DND-41 (cell line): ENCODE measurements at regions not wholly inside any gene's neighbourhood (a gene's known extent, or its start where the extent isn't known, plus 50 kb on each side); places are given as distances from the start of the nearest gene placed in this dataset.

Experiments used
- ATAC-seq: fragments of 200-7000 bp; cut with Tn5 transposase; 3 replicates; pipeline ENCODE4 v1.9.1; 2021; ENCODE audit warnings: low read depth; ENCODE audit not compliant: insufficient read depth
- DNase-seq: peaks from one replicate; pipeline ENCODE4 v3.0.0-alpha.2; 2020
- H2AFZ ChIP-seq: 2 replicates; pipeline ENCODE4 v1.6.0; 2012; ENCODE audit warnings: low read depth, low read length
- H3K27ac ChIP-seq: 2 replicates; pipeline ENCODE4 v1.5.1; 2012; ENCODE audit warnings: low read length, inconsistent platforms
- H3K27me3 ChIP-seq: fragments of 200-600 bp; sonication (generic); 2 replicates; pipeline ENCODE4 v1.6.0; 2012; ENCODE audit warnings: low read length, mild to moderate bottlenecking, inconsistent platforms; ENCODE audit not compliant: insufficient read depth, poor library complexity
- H3K36me3 ChIP-seq: 2 replicates; pipeline ENCODE4 v1.5.1; 2012; ENCODE audit warnings: low read length, inconsistent platforms; ENCODE audit not compliant: insufficient read depth
- H3K4me1 ChIP-seq: 2 replicates; pipeline ENCODE4 v1.5.1; 2012; ENCODE audit warnings: mild to moderate bottlenecking, low read length; ENCODE audit not compliant: insufficient read depth
- H3K4me2 ChIP-seq: 2 replicates; pipeline ENCODE4 v1.6.0; 2012; ENCODE audit warnings: mild to moderate bottlenecking, moderate library complexity, low read length, inconsistent platforms; ENCODE audit not compliant: insufficient read depth
- H3K4me3 ChIP-seq, 2 experiments: fragments of 200-600 bp in 1 of 2; shearing (Covaris generic) in 1 of 2; 2 replicates each; pipeline ENCODE4 v1.5.1; 2012 to 2016; ENCODE audit warnings: inconsistent platforms in 2 of 2, low read length in 2 of 2, mild to moderate bottlenecking in 2 of 2, low read depth in 1 of 2, moderate library complexity in 1 of 2
- H3K79me2 ChIP-seq: 2 replicates; pipeline ENCODE4 v1.6.0; 2012; ENCODE audit warnings: low read length, inconsistent platforms; ENCODE audit not compliant: insufficient read depth
- H3K9ac ChIP-seq: 2 replicates; pipeline ENCODE4 v1.6.0; 2012; ENCODE audit warnings: low read depth, mild to moderate bottlenecking, inconsistent platforms, low read length, moderate library complexity
- H3K9me3 ChIP-seq: 2 replicates; pipeline ENCODE4 v1.5.1; 2012; ENCODE audit warnings: low read length, moderate library complexity, mild to moderate bottlenecking, inconsistent platforms; ENCODE audit not compliant: insufficient read depth, severe bottlenecking
- H4K20me1 ChIP-seq: 2 replicates; pipeline ENCODE4 v1.6.0; 2012; ENCODE audit warnings: low read length; ENCODE audit not compliant: insufficient read depth
- EZH2 ChIP-seq: IDR thresholded peaks from 3 replicates; pipeline ENCODE4 v1.6.1; 2012; ENCODE audit warnings: borderline replicate concordance, low read depth, mild to moderate bottlenecking, moderate library complexity, low read length, inconsistent platforms; ENCODE audit not compliant: severe bottlenecking
- TF ChIP-seq, protein P1 (sequence below): IDR thresholded peaks from 2 replicates; pipeline ENCODE4 v1.5.1; 2012; ENCODE audit warnings: borderline replicate concordance, low read length, moderate library complexity, mild to moderate bottlenecking; ENCODE audit not compliant: poor library complexity, severe bottlenecking; ENCODE audit errors: extremely low read depth

DNA sequence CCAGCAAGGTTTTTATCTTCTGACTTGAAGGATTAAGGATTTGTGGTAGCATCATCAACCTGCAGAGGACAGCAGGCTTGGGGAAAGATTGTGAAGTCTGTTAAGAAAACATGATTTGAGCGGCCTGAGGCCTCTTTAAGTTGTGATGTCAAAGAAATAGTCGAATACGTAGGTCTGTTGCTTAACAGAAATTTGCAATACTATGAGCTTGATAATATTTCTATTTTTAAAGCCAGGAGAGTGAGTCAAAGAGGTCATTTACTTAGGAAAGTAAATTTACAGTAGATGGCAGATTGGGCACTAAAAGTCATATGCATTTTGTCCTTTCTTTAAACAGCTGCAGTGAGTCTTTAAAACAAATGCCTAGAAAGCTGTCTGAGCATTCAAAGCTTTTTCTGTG is 336.3 kb downstream of the DIPK2A start:
- Histone ChIP-seq H3K4me2 (no peak overlapping the region), H3K4me3 (no peak overlapping the region), H3K4me1 (peaks cover 23% of the 10 kb centered on the region), H3K36me3 (no peaks in the 10 kb centered on the region), H3K27ac (no peak overlapping the region), H3K9me3 (no peaks in the 10 kb centered on the region), H2AFZ (no peak overlapping the region), H3K9ac (no peak overlapping the region), H3K79me2 (no peaks in the 10 kb centered on the region), H4K20me1 (no peaks in the 10 kb centered on the region), H3K27me3 (no peaks in the 10 kb centered on the region)
- DNase-seq (no peak), ATAC-seq (peak; percentile 30; the same call in 1 of the 3 replicates)
- TF ChIP-seq EZH2: no peak
- TF ChIP-seq, protein P1, sequence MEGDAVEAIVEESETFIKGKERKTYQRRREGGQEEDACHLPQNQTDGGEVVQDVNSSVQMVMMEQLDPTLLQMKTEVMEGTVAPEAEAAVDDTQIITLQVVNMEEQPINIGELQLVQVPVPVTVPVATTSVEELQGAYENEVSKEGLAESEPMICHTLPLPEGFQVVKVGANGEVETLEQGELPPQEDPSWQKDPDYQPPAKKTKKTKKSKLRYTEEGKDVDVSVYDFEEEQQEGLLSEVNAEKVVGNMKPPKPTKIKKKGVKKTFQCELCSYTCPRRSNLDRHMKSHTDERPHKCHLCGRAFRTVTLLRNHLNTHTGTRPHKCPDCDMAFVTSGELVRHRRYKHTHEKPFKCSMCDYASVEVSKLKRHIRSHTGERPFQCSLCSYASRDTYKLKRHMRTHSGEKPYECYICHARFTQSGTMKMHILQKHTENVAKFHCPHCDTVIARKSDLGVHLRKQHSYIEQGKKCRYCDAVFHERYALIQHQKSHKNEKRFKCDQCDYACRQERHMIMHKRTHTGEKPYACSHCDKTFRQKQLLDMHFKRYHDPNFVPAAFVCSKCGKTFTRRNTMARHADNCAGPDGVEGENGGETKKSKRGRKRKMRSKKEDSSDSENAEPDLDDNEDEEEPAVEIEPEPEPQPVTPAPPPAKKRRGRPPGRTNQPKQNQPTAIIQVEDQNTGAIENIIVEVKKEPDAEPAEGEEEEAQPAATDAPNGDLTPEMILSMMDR: no peak

DNA sequence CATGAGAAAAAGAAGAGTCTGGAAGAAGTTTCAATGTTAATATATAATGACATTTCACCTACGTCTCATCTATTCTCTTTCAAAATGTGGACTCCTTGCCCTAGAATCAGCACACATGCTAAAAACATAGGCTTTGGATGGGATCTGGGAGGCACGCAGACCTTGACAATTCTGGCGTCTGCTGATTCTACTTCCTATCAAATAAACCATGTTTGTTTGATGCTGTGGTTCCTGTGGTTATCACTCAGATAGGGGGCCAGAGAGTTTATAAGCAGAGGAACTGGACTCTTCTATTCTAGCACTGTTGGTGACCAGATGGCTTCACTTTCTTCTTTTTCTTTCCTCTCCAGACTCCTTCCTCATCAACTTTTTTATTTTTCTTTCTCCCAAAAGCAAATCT is 336.8 kb downstream of the DIPK2A start:
- Histone ChIP-seq H3K4me2 (no peak overlapping the region), H3K36me3 (no peaks in the 10 kb centered on the region), H3K27ac (no peak overlapping the region), H3K4me3 (no peak overlapping the region), H3K9me3 (no peaks in the 10 kb centered on the region), H3K9ac (no peak overlapping the region), H4K20me1 (no peaks in the 10 kb centered on the region), H3K79me2 (no peaks in the 10 kb centered on the region), H3K4me1 (peaks cover 23% of the 10 kb centered on the region), H3K27me3 (no peaks in the 10 kb centered on the region), H2AFZ (no peak overlapping the region)
- ATAC-seq: peak; percentile 69
- DNase-seq: peak; percentile 13
- TF ChIP-seq, protein P1: no peak

DNA sequence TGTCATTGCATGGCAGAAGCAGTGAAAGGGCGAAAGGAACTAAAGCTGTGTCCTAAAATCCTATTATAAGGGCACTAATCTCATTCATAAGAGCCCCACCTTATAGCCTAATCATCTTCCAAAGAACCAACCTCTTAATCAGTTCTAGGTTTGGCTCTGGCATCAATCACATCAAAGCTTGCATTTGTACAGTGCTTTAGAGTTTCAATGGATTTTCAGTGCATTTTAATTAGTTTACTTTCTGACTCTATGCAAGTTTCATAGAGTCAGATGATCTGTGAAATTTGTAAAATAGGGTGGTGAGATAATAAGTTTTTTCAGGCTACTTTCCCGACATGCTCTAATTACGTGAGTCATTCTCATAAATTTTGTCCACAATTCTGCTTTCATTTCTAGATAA is 341.1 kb downstream of the DIPK2A start:
- no peak for ATAC-seq
- H3K27ac ChIP-seq: no peak overlapping the region
- H3K4me3 ChIP-seq: no peak overlapping the region
- H4K20me1 ChIP-seq: no peaks in the 10 kb centered on the region
- H3K79me2 ChIP-seq: no peaks in the 10 kb centered on the region
- H3K9ac ChIP-seq: no peak overlapping the region
- no peaks in the 10 kb centered on the region for H3K36me3 ChIP-seq
- no peaks in the 10 kb centered on the region for H3K9me3 ChIP-seq
- H2AFZ ChIP-seq: no peak overlapping the region
- no peak for DNase-seq
- no peaks in the 10 kb centered on the region for H3K27me3 ChIP-seq
- no peak overlapping the region for H3K4me2 ChIP-seq
- H3K4me1 ChIP-seq: peaks cover 14% of the 10 kb centered on the region
- TF ChIP-seq, protein P1: no peak
- no peak for TF ChIP-seq EZH2

DNA sequence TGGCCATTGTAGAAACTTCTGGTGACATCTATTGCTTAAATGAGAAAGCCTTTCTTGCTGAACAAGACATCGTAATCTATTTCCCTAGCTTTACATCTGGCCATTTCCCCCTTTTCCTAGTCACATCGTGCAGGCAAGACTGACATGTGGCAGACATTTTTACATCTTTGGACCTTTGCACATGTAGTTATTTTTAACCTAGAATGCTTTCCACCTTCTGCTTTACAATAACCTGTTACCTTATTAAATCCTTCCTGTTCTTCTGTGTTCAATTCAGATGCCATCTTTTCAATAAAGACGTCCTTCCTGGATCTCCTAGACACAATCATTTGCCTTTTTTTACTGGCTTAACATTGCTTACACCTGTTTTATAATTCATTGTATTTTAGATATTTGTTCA is 343.3 kb downstream of the DIPK2A start:
- H3K4me3 ChIP-seq: no peak overlapping the region
- H3K79me2 ChIP-seq: no peaks in the 10 kb centered on the region
- no peaks in the 10 kb centered on the region for H3K9me3 ChIP-seq
- no peak for ATAC-seq
- TF ChIP-seq EZH2: no peak
- TF ChIP-seq, protein P1: no peak
- no peaks in the 10 kb centered on the region for H4K20me1 ChIP-seq
- H3K9ac ChIP-seq: no peak overlapping the region
- H2AFZ ChIP-seq: no peak overlapping the region
- no peak overlapping the region for H3K4me2 ChIP-seq
- no peak overlapping the region for H3K27ac ChIP-seq
- no peak for DNase-seq
- no peaks in the 10 kb centered on the region for H3K36me3 ChIP-seq
- no peaks in the 10 kb centered on the region for H3K27me3 ChIP-seq
- H3K4me1 ChIP-seq: no peaks in the 10 kb centered on the region
